ENCODE measurements at regions not wholly inside any gene's neighbourhood (a gene's known extent, or its start where the extent isn't known, plus 50 kb on each side); places are given as distances from the start of the nearest gene placed in this dataset.
"Not testable (repeated sequence)": the region's sequence is repeated elsewhere in the genome, so short reads cannot be mapped to it uniquely, and the experiment has no call there.

GRCh38 chr9:73095425-73095824 is 56.2 kb upstream of the ANXA1 start:
- Histone ChIP-seq H3K27me3 (ENCODE audit: control insufficient read depth, insufficient read depth, low read length) (no peaks in the 10 kb centered on the region), H3K36me3 (ENCODE audit: insufficient read depth, low read length) (no peaks in the 10 kb centered on the region), H3K9ac (ENCODE audit: low read depth, low read length) (no peak overlapping the region), H3K4me3 (ENCODE audit: low read length) (no peak overlapping the region), H3K4me1 (ENCODE audit: control insufficient read depth, insufficient read depth, low read length) (peaks cover 9% of the 10 kb centered on the region), H3K9me3 (replicated peaks; ENCODE audit: low read length) (no peaks in the 10 kb centered on the region), H3K4me2 (ENCODE audit: low read length) (no peak overlapping the region)

- H3K9me3 ChIP-seq (replicated peaks; ENCODE audit: low read length), result no peaks in the 10 kb centered on the region
- peak overlapping the region; percentile 56 for H3K4me3 ChIP-seq (ENCODE audit: low read length)
- H3K27me3 ChIP-seq (ENCODE audit: control insufficient read depth, insufficient read depth, low read length), result no peaks in the 10 kb centered on the region
- H3K9ac ChIP-seq (ENCODE audit: low read depth, low read length), result peak overlapping the region; percentile 73
- no peaks in the 10 kb centered on the region for H3K36me3 ChIP-seq (ENCODE audit: insufficient read depth, low read length)
- peaks cover 12% of the 10 kb centered on the region for H3K4me1 ChIP-seq (ENCODE audit: control insufficient read depth, insufficient read depth, low read length)
- peak overlapping the region; percentile 79 for H3K4me2 ChIP-seq (ENCODE audit: low read length)
These were observed 57.8 kb upstream of the ANXA1 start for GRCh38 chr9:73093740-73094379.

GRCh38 chr9:73093016-73093739 is 58.5 kb upstream of the ANXA1 start:
- no peaks in the 10 kb centered on the region for H3K27me3 ChIP-seq (ENCODE audit: control insufficient read depth, insufficient read depth, low read length)
- peak overlapping the region; percentile 56 for H3K4me3 ChIP-seq (ENCODE audit: low read length)
- H3K4me1 ChIP-seq (ENCODE audit: control insufficient read depth, insufficient read depth, low read length), result peaks cover 12% of the 10 kb centered on the region
- peak overlapping the region; percentile 79 for H3K4me2 ChIP-seq (ENCODE audit: low read length)
- peak overlapping the region; percentile 73 for H3K9ac ChIP-seq (ENCODE audit: low read depth, low read length)
- H3K36me3 ChIP-seq (ENCODE audit: insufficient read depth, low read length), result no peaks in the 10 kb centered on the region
- H3K9me3 ChIP-seq (replicated peaks; ENCODE audit: low read length), result no peaks in the 10 kb centered on the region

GRCh38 chr9:73091909-73092308 is 59.8 kb upstream of the ANXA1 start:
- no peak overlapping the region for H3K4me2 ChIP-seq (ENCODE audit: low read length)
- H3K9ac ChIP-seq (ENCODE audit: low read depth, low read length), result no peak overlapping the region
- H3K4me3 ChIP-seq (ENCODE audit: low read length), result no peak overlapping the region
- no peaks in the 10 kb centered on the region for H3K9me3 ChIP-seq (replicated peaks; ENCODE audit: low read length)
- H3K36me3 ChIP-seq (ENCODE audit: insufficient read depth, low read length), result no peaks in the 10 kb centered on the region
- no peaks in the 10 kb centered on the region for H3K27me3 ChIP-seq (ENCODE audit: control insufficient read depth, insufficient read depth, low read length)
- peaks cover 12% of the 10 kb centered on the region for H3K4me1 ChIP-seq (ENCODE audit: control insufficient read depth, insufficient read depth, low read length)

- H3K4me2 ChIP-seq (ENCODE audit: low read length), result no peak overlapping the region
- H3K9me3 ChIP-seq (replicated peaks; ENCODE audit: low read length), result no peaks in the 10 kb centered on the region
- no peaks in the 10 kb centered on the region for H3K36me3 ChIP-seq (ENCODE audit: insufficient read depth, low read length)
- H3K27me3 ChIP-seq (ENCODE audit: control insufficient read depth, insufficient read depth, low read length), result no peaks in the 10 kb centered on the region
- H3K4me1 ChIP-seq (ENCODE audit: control insufficient read depth, insufficient read depth, low read length), result peaks cover 12% of the 10 kb centered on the region
- no peak overlapping the region for H3K9ac ChIP-seq (ENCODE audit: low read depth, low read length)
- no peak overlapping the region for H3K4me3 ChIP-seq (ENCODE audit: low read length)
These were observed 61.5 kb upstream of the ANXA1 start for GRCh38 chr9:73090214-73090613.

- Histone ChIP-seq H3K4me3 (ENCODE audit: low read length) (no peak overlapping the region), H3K9ac (ENCODE audit: low read depth, low read length) (no peak overlapping the region), H3K36me3 (ENCODE audit: insufficient read depth, low read length) (no peaks in the 10 kb centered on the region), H3K27me3 (ENCODE audit: control insufficient read depth, insufficient read depth, low read length) (no peaks in the 10 kb centered on the region), H3K9me3 (replicated peaks; ENCODE audit: low read length) (no peaks in the 10 kb centered on the region), H3K4me1 (ENCODE audit: control insufficient read depth, insufficient read depth, low read length) (peaks cover 12% of the 10 kb centered on the region), H3K4me2 (ENCODE audit: low read length) (no peak overlapping the region)
These were observed 62.2 kb upstream of the ANXA1 start for GRCh38 chr9:73089304-73089985.

GRCh38 chr9:73087876-73088275 is 63.8 kb upstream of the ANXA1 start:
- H3K27me3 ChIP-seq (ENCODE audit: control insufficient read depth, insufficient read depth, low read length); H3K4me2 ChIP-seq (ENCODE audit: low read length); H3K9me3 ChIP-seq (replicated peaks; ENCODE audit: low read length); H3K4me1 ChIP-seq (ENCODE audit: control insufficient read depth, insufficient read depth, low read length); H3K36me3 ChIP-seq (ENCODE audit: insufficient read depth, low read length); H3K9ac ChIP-seq (ENCODE audit: low read depth, low read length); H3K4me3 ChIP-seq (ENCODE audit: low read length): not testable (repeated sequence)

- Histone ChIP-seq H3K4me1 (ENCODE audit: control insufficient read depth, insufficient read depth, low read length) (peaks cover 14% of the 10 kb centered on the region), H3K9me3 (replicated peaks; ENCODE audit: low read length) (no peaks in the 10 kb centered on the region), H3K4me2 (ENCODE audit: low read length) (no peak overlapping the region), H3K27me3 (ENCODE audit: control insufficient read depth, insufficient read depth, low read length) (no peaks in the 10 kb centered on the region), H3K9ac (ENCODE audit: low read depth, low read length) (no peak overlapping the region), H3K36me3 (ENCODE audit: insufficient read depth, low read length) (no peaks in the 10 kb centered on the region), H3K4me3 (ENCODE audit: low read length) (no peak overlapping the region)
These were observed 68.1 kb upstream of the ANXA1 start for GRCh38 chr9:73083519-73083918.

GRCh38 chr9:73081979-73082657 is 69.5 kb upstream of the ANXA1 start:
- Histone ChIP-seq H3K4me2 (ENCODE audit: low read length) (no peak overlapping the region), H3K4me1 (ENCODE audit: control insufficient read depth, insufficient read depth, low read length) (peaks cover 21% of the 10 kb centered on the region), H3K27me3 (ENCODE audit: control insufficient read depth, insufficient read depth, low read length) (no peaks in the 10 kb centered on the region)

GRCh38 chr9:73080110-73080694 is 71.5 kb upstream of the ANXA1 start:
- Histone ChIP-seq H3K9ac (ENCODE audit: low read depth, low read length) (no peak overlapping the region), H3K4me1 (ENCODE audit: control insufficient read depth, insufficient read depth, low read length) (peaks cover 31% of the 10 kb centered on the region)

More at GRCh38 chr9:73081979-73082657, 69.5 kb upstream of the ANXA1 start:
- H3K4me3 ChIP-seq (ENCODE audit: low read length), result no peak overlapping the region
- no peaks in the 10 kb centered on the region for H3K9me3 ChIP-seq (replicated peaks; ENCODE audit: low read length)
- no peaks in the 10 kb centered on the region for H3K36me3 ChIP-seq (ENCODE audit: insufficient read depth, low read length)
- no peak overlapping the region for H3K9ac ChIP-seq (ENCODE audit: low read depth, low read length)

GRCh38 chr9:73079326-73079725 is 72.3 kb upstream of the ANXA1 start:
- H3K4me1 ChIP-seq (ENCODE audit: control insufficient read depth, insufficient read depth, low read length), result peaks cover 40% of the 10 kb centered on the region
- no peaks in the 10 kb centered on the region for H3K9me3 ChIP-seq (replicated peaks; ENCODE audit: low read length)
- H3K27me3 ChIP-seq (ENCODE audit: control insufficient read depth, insufficient read depth, low read length), result no peaks in the 10 kb centered on the region
- no peak overlapping the region for H3K4me3 ChIP-seq (ENCODE audit: low read length)
- H3K4me2 ChIP-seq (ENCODE audit: low read length), result no peak overlapping the region
- H3K36me3 ChIP-seq (ENCODE audit: insufficient read depth, low read length), result no peaks in the 10 kb centered on the region
- H3K9ac ChIP-seq (ENCODE audit: low read depth, low read length), result no peak overlapping the region

More at GRCh38 chr9:73080110-73080694, 71.5 kb upstream of the ANXA1 start:
- Histone ChIP-seq H3K4me2 (ENCODE audit: low read length) (no peak overlapping the region), H3K4me3 (ENCODE audit: low read length) (no peak overlapping the region), H3K36me3 (ENCODE audit: insufficient read depth, low read length) (no peaks in the 10 kb centered on the region), H3K27me3 (ENCODE audit: control insufficient read depth, insufficient read depth, low read length) (no peaks in the 10 kb centered on the region), H3K9me3 (replicated peaks; ENCODE audit: low read length) (no peaks in the 10 kb centered on the region)

Data from skeletal muscle satellite cell (primary cell).